ENCODE measurements at regions not wholly inside any gene's neighbourhood (a gene's known extent, or its start where the extent isn't known, plus 50 kb on each side); places are given as distances from the start of the nearest gene placed in this dataset.

GRCh38 chr4:93981594-93981993 is 153.0 kb downstream of the ATOH1 start:
- ATAC-seq: no peak
- SMC1A ChIA-PET (ENCODE audit: uncharacterized antibody, unreplicated experiment): interaction anchor here (1.5 kb wide), 1 partner anchor 10 kb away, joined by 3 read pairs; no protein-coding TSS in a partner anchor
- RAD21 ChIA-PET (ENCODE audit: unreplicated experiment): no interaction called here
- POLR2A ChIA-PET: no interaction called here
- Histone ChIP-seq H3K4me1 (ENCODE audit: control insufficient read depth, insufficient read depth, low read length) (no peaks in the 10 kb centered on the region), H3K9ac (ENCODE audit: control insufficient read depth, insufficient read depth, low read length) (no peak overlapping the region), H3K36me3 (ENCODE audit: control insufficient read depth in 2 of 2, insufficient read depth in 2 of 2, low read length in 1 of 2) (no peaks in the 10 kb centered on the region), H3K27ac (ENCODE audit: control insufficient read depth, insufficient read depth) (no peak overlapping the region), H3K4me3 (no peak overlapping the region), H3K4me2 (ENCODE audit: control insufficient read depth, insufficient read depth) (no peak overlapping the region), H2AFZ (ENCODE audit: control insufficient read depth, low read depth, low read length) (no peak overlapping the region), H4K20me1 (ENCODE audit: control insufficient read depth, insufficient read depth) (no peaks in the 10 kb centered on the region), H3K9me3 (replicated peaks; ENCODE audit: control insufficient read depth, insufficient read depth, low read length) (no peaks in the 10 kb centered on the region), H3K79me2 (ENCODE audit: control insufficient read depth, insufficient read depth, low read length) (no peaks in the 10 kb centered on the region), H3K27me3 (replicated peaks in 1 of 2; ENCODE audit: control insufficient read depth in 2 of 2, insufficient read depth in 2 of 2, low read length in 1 of 2) (no peaks in the 10 kb centered on the region)
- intact Hi-C loops (cut with micrococcal nuclease; ENCODE audit: unreplicated experiment): no loop called here
- FAIRE-seq: no peak
- in situ Hi-C loops (cut with MboI): no loop called here
- WGBS (ENCODE audit: insufficient coverage, insufficient replicate concordance, low lambda C conversion rate, missing lambda C conversion rate): 46% methylated on average over 6 of the region's 6 CpGs
- no peak for DNase-seq (ENCODE audit: low read depth, low spot score)
- CTCF ChIA-PET: no interaction called here
- TF ChIP-seq YY1 (IDR thresholded peaks at IDR 0.05; ENCODE audit: low read depth, low read length): no peak
- no peak for TF ChIP-seq NR2C1 (IDR thresholded peaks at IDR 0.05)
- TF ChIP-seq EP300 (IDR thresholded peaks at IDR 0.05; ENCODE audit: borderline replicate concordance in 1 of 2, control insufficient read depth in 1 of 2, low read depth in 2 of 2, low read length in 2 of 2): no peak
- TF ChIP-seq BCL3 (IDR thresholded peaks at IDR 0.05; ENCODE audit: borderline replicate concordance, insufficient read depth, low read depth, low read length, poor library complexity, severe bottlenecking): no peak
- TF ChIP-seq REST (IDR thresholded peaks at IDR 0.05; ENCODE audit: low read depth, low read length): no peak
- TF ChIP-seq YBX1 (IDR thresholded peaks at IDR 0.05): no peak
- no peak for TF ChIP-seq NFYA (IDR thresholded peaks at IDR 0.05; ENCODE audit: borderline replicate concordance, low read depth, low read length)
- TF ChIP-seq, protein P1, sequence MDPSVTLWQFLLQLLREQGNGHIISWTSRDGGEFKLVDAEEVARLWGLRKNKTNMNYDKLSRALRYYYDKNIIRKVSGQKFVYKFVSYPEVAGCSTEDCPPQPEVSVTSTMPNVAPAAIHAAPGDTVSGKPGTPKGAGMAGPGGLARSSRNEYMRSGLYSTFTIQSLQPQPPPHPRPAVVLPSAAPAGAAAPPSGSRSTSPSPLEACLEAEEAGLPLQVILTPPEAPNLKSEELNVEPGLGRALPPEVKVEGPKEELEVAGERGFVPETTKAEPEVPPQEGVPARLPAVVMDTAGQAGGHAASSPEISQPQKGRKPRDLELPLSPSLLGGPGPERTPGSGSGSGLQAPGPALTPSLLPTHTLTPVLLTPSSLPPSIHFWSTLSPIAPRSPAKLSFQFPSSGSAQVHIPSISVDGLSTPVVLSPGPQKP (IDR thresholded peaks at IDR 0.05; ENCODE audit: low read depth, low read length): no peak
- TF ChIP-seq, protein P2, sequence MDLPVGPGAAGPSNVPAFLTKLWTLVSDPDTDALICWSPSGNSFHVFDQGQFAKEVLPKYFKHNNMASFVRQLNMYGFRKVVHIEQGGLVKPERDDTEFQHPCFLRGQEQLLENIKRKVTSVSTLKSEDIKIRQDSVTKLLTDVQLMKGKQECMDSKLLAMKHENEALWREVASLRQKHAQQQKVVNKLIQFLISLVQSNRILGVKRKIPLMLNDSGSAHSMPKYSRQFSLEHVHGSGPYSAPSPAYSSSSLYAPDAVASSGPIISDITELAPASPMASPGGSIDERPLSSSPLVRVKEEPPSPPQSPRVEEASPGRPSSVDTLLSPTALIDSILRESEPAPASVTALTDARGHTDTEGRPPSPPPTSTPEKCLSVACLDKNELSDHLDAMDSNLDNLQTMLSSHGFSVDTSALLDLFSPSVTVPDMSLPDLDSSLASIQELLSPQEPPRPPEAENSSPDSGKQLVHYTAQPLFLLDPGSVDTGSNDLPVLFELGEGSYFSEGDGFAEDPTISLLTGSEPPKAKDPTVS (IDR thresholded peaks at IDR 0.05; ENCODE audit: low read depth, low read length): no peak
- no peak for TF ChIP-seq ZSCAN29 (IDR thresholded peaks at IDR 0.05)
- no peak for TF ChIP-seq POU2F2 (IDR thresholded peaks at IDR 0.05; ENCODE audit: borderline replicate concordance, low read depth, low read length)
- no TSS peak for BruUV-seq (replicated peaks)

Data from GM12878 (cell line).